ENCODE measurements at regions not wholly inside any gene's neighbourhood (a gene's known extent, or its start where the extent isn't known, plus 50 kb on each side); places are given as distances from the start of the nearest gene placed in this dataset.

GRCh38 chr10:56279270-56279669 is 81.8 kb downstream of the ZWINT start:
- no peak overlapping the region for H3K27ac ChIP-seq (ENCODE audit: low read depth, low read length)
- H3F3A ChIP-seq (ENCODE audit: control insufficient read depth, insufficient read depth), result no peaks in the 10 kb centered on the region
- H3K9me3 ChIP-seq (ENCODE audit: control insufficient read depth, insufficient read depth, low read length), result no peaks in the 10 kb centered on the region
- no peaks in the 10 kb centered on the region for H3K79me2 ChIP-seq (ENCODE audit: control insufficient read depth, low read length)
- no peak overlapping the region for H3K4me2 ChIP-seq (ENCODE audit: low read length)
- no peak overlapping the region for H3K4me3 ChIP-seq (ENCODE audit: low read length)
- H3K27me3 ChIP-seq (ENCODE audit: control insufficient read depth, low read length), result no peaks in the 10 kb centered on the region
- H3K4me1 ChIP-seq (ENCODE audit: control insufficient read depth, low read length), result no peaks in the 10 kb centered on the region
- no peaks in the 10 kb centered on the region for H3K36me3 ChIP-seq (ENCODE audit: control insufficient read depth, low read length)
- TF ChIP-seq EZH2phosphoT487 (IDR thresholded peaks at IDR 0.05; ENCODE audit: borderline replicate concordance, low read length), result no peak
- no peak for TF ChIP-seq CTCF (IDR thresholded peaks at IDR 0.05; ENCODE audit: low read depth, low read length, poor library complexity, severe bottlenecking)
- H4K20me1 ChIP-seq (ENCODE audit: control insufficient read depth, insufficient read depth, low read depth, low read length), result no peaks in the 10 kb centered on the region
- no peaks in the 10 kb centered on the region for H3K9me2 ChIP-seq (replicated peaks; ENCODE audit: control insufficient read depth, low read length)

- H3K4me3 ChIP-seq (ENCODE audit: low read length), result no peak overlapping the region
- H3K9me2 ChIP-seq (replicated peaks; ENCODE audit: control insufficient read depth, low read length), result no peaks in the 10 kb centered on the region
- no peak overlapping the region for H3K27ac ChIP-seq (ENCODE audit: low read depth, low read length)
- H3K79me2 ChIP-seq (ENCODE audit: control insufficient read depth, low read length), result no peaks in the 10 kb centered on the region
- no peaks in the 10 kb centered on the region for H3K9me3 ChIP-seq (ENCODE audit: control insufficient read depth, insufficient read depth, low read length)
- no peak overlapping the region for H3K4me2 ChIP-seq (ENCODE audit: low read length)
- H4K20me1 ChIP-seq (ENCODE audit: control insufficient read depth, insufficient read depth, low read depth, low read length), result no peaks in the 10 kb centered on the region
- no peaks in the 10 kb centered on the region for H3K36me3 ChIP-seq (ENCODE audit: control insufficient read depth, low read length)
- no peaks in the 10 kb centered on the region for H3F3A ChIP-seq (ENCODE audit: control insufficient read depth, insufficient read depth)
- no peak for TF ChIP-seq EZH2phosphoT487 (IDR thresholded peaks at IDR 0.05; ENCODE audit: borderline replicate concordance, low read length)
- TF ChIP-seq CTCF (IDR thresholded peaks at IDR 0.05; ENCODE audit: low read depth, low read length, poor library complexity, severe bottlenecking), result no peak
- no peaks in the 10 kb centered on the region for H3K27me3 ChIP-seq (ENCODE audit: control insufficient read depth, low read length)
- no peaks in the 10 kb centered on the region for H3K4me1 ChIP-seq (ENCODE audit: control insufficient read depth, low read length)
These were observed 91.9 kb downstream of the ZWINT start for GRCh38 chr10:56269181-56269580.

- Histone ChIP-seq H4K20me1 (ENCODE audit: control insufficient read depth, insufficient read depth, low read depth, low read length) (no peaks in the 10 kb centered on the region), H3K9me3 (ENCODE audit: control insufficient read depth, insufficient read depth, low read length) (no peaks in the 10 kb centered on the region), H3K36me3 (ENCODE audit: control insufficient read depth, low read length) (no peaks in the 10 kb centered on the region), H3K9me2 (replicated peaks; ENCODE audit: control insufficient read depth, low read length) (no peaks in the 10 kb centered on the region), H3K4me1 (ENCODE audit: control insufficient read depth, low read length) (no peaks in the 10 kb centered on the region), H3K4me2 (ENCODE audit: low read length) (no peak overlapping the region), H3K27ac (ENCODE audit: low read depth, low read length) (no peak overlapping the region), H3K79me2 (ENCODE audit: control insufficient read depth, low read length) (no peaks in the 10 kb centered on the region), H3K4me3 (ENCODE audit: low read length) (no peak overlapping the region), H3F3A (ENCODE audit: control insufficient read depth, insufficient read depth) (no peaks in the 10 kb centered on the region), H3K27me3 (ENCODE audit: control insufficient read depth, low read length) (no peaks in the 10 kb centered on the region)
- TF ChIP-seq EZH2phosphoT487 (IDR thresholded peaks at IDR 0.05; ENCODE audit: borderline replicate concordance, low read length) (no peak), CTCF (IDR thresholded peaks at IDR 0.05; ENCODE audit: low read depth, low read length, poor library complexity, severe bottlenecking) (no peak)
These were observed 94.9 kb downstream of the ZWINT start for GRCh38 chr10:56266120-56266519.

- no peaks in the 10 kb centered on the region for H3K9me3 ChIP-seq (ENCODE audit: control insufficient read depth, insufficient read depth, low read length)
- no peak for TF ChIP-seq EZH2phosphoT487 (IDR thresholded peaks at IDR 0.05; ENCODE audit: borderline replicate concordance, low read length)
- TF ChIP-seq CTCF (IDR thresholded peaks at IDR 0.05; ENCODE audit: low read depth, low read length, poor library complexity, severe bottlenecking), result no peak
- H4K20me1 ChIP-seq (ENCODE audit: control insufficient read depth, insufficient read depth, low read depth, low read length), result no peaks in the 10 kb centered on the region
- H3K9me2 ChIP-seq (replicated peaks; ENCODE audit: control insufficient read depth, low read length), result no peaks in the 10 kb centered on the region
- H3K4me1 ChIP-seq (ENCODE audit: control insufficient read depth, low read length), result no peaks in the 10 kb centered on the region
- no peaks in the 10 kb centered on the region for H3K27me3 ChIP-seq (ENCODE audit: control insufficient read depth, low read length)
- H3K27ac ChIP-seq (ENCODE audit: low read depth, low read length), result no peak overlapping the region
- no peaks in the 10 kb centered on the region for H3K36me3 ChIP-seq (ENCODE audit: control insufficient read depth, low read length)
- no peak overlapping the region for H3K4me3 ChIP-seq (ENCODE audit: low read length)
- no peaks in the 10 kb centered on the region for H3F3A ChIP-seq (ENCODE audit: control insufficient read depth, insufficient read depth)
- H3K79me2 ChIP-seq (ENCODE audit: control insufficient read depth, low read length), result no peaks in the 10 kb centered on the region
- H3K4me2 ChIP-seq (ENCODE audit: low read length), result no peak overlapping the region
These were observed 102.1 kb downstream of the ZWINT start for GRCh38 chr10:56258991-56259390.

Measured in DOHH2 (cell line).